Osteoblast (primary cell): ENCODE measurements at regions not wholly inside any gene's neighbourhood (a gene's known extent, or its start where the extent isn't known, plus 50 kb on each side); places are given as distances from the start of the nearest gene placed in this dataset.

Experiments used
- DNase-seq: peaks from one replicate; pipeline ENCODE4 v3.0.0; 2011; ENCODE audit warnings: low spot score, mixed read lengths; ENCODE audit not compliant: insufficient read length; ENCODE audit errors: missing footprints
- H2AFZ ChIP-seq: 2 replicates; pipeline ENCODE4 v1.6.0; 2011; ENCODE audit warnings: mild to moderate bottlenecking, low read length
- H3K27ac ChIP-seq: 2 replicates; pipeline ENCODE4 v1.5.1; 2011; ENCODE audit warnings: mild to moderate bottlenecking, low read depth, low read length, moderate library complexity
- H3K27me3 ChIP-seq: 2 replicates; pipeline ENCODE4 v1.6.0; 2012; ENCODE audit warnings: mild to moderate bottlenecking, control low read depth, inconsistent platforms, low read length, moderate library complexity; ENCODE audit not compliant: insufficient read depth
- H3K36me3 ChIP-seq: 2 replicates; pipeline ENCODE4 v1.5.1; 2011; ENCODE audit warnings: mild to moderate bottlenecking, low read length, control low read depth, moderate library complexity; ENCODE audit not compliant: insufficient read depth
- H3K4me1 ChIP-seq: 2 replicates; pipeline ENCODE4 v1.5.1; 2011; ENCODE audit warnings: mild to moderate bottlenecking, low read length, control low read depth, moderate library complexity; ENCODE audit not compliant: insufficient read depth
- H3K4me2 ChIP-seq: 2 replicates; pipeline ENCODE4 v1.6.0; 2011; ENCODE audit warnings: mild to moderate bottlenecking, low read length; ENCODE audit not compliant: insufficient read depth
- H3K4me3 ChIP-seq: fragments of 200-600 bp; sonication (generic); 3 replicates; pipeline ENCODE4 v1.5.1; 2012; ENCODE audit warnings: mild to moderate bottlenecking, low read length, inconsistent platforms; ENCODE audit not compliant: insufficient read depth
- H3K79me2 ChIP-seq: 2 replicates; pipeline ENCODE4 v1.6.0; 2012; ENCODE audit warnings: mild to moderate bottlenecking, low read length, control low read depth, inconsistent platforms; ENCODE audit not compliant: insufficient read depth
- H3K9me3 ChIP-seq: 2 replicates; pipeline ENCODE4 v1.5.1; 2011; ENCODE audit warnings: low read depth, low read length, control low read depth
- H4K20me1 ChIP-seq: 2 replicates; pipeline ENCODE4 v1.6.0; 2012; ENCODE audit warnings: mild to moderate bottlenecking, low read length, control low read depth; ENCODE audit not compliant: insufficient read depth
- CTCF ChIP-seq: IDR thresholded peaks from 2 replicates; pipeline ENCODE4 v1.5.1; 2011; ENCODE audit warnings: mild to moderate bottlenecking, low read depth, low read length, moderate library complexity; ENCODE audit errors: extremely low read depth

GRCh38 chr4:126038502-126039144 lies 723.9 kb downstream of the FAT4 start:
- H3K79me2 ChIP-seq, result no peaks in the 10 kb centered on the region
- no peak overlapping the region for H3K4me3 ChIP-seq
- no peak for TF ChIP-seq CTCF
- H3K4me2 ChIP-seq, result no peak overlapping the region
- H3K36me3 ChIP-seq, result no peaks in the 10 kb centered on the region
- H2AFZ ChIP-seq, result no peak overlapping the region
- no peak overlapping the region for H3K27ac ChIP-seq
- H3K9me3 ChIP-seq, result no peaks in the 10 kb centered on the region
- no peaks in the 10 kb centered on the region for H4K20me1 ChIP-seq
- no peaks in the 10 kb centered on the region for H3K27me3 ChIP-seq
- no peaks in the 10 kb centered on the region for H3K4me1 ChIP-seq
- no peak for DNase-seq

- DNase-seq, result no peak
These were observed 731.4 kb downstream of the FAT4 start for GRCh38 chr4:126046081-126046614.

GRCh38 chr4:126047114-126047513 lies 732.4 kb downstream of the FAT4 start:
- Histone ChIP-seq H3K79me2 (no peaks in the 10 kb centered on the region), H3K36me3 (no peaks in the 10 kb centered on the region), H3K4me3 (no peak overlapping the region), H3K27ac (no peak overlapping the region), H4K20me1 (no peaks in the 10 kb centered on the region), H3K9me3 (no peaks in the 10 kb centered on the region), H2AFZ (no peak overlapping the region), H3K4me2 (no peak overlapping the region), H3K27me3 (no peaks in the 10 kb centered on the region), H3K4me1 (no peaks in the 10 kb centered on the region)
- DNase-seq, result no peak
- no peak for TF ChIP-seq CTCF

More at GRCh38 chr4:126046081-126046614, 731.4 kb downstream of the FAT4 start:
- Histone ChIP-seq H2AFZ (no peak overlapping the region), H3K4me2 (no peak overlapping the region), H3K4me3 (no peak overlapping the region), H3K9me3 (no peaks in the 10 kb centered on the region), H3K36me3 (no peaks in the 10 kb centered on the region), H3K27ac (no peak overlapping the region), H4K20me1 (no peaks in the 10 kb centered on the region), H3K27me3 (no peaks in the 10 kb centered on the region), H3K4me1 (no peaks in the 10 kb centered on the region), H3K79me2 (no peaks in the 10 kb centered on the region)
- TF ChIP-seq CTCF, result no peak

GRCh38 chr4:126051689-126052424 lies 737.1 kb downstream of the FAT4 start:
- Histone ChIP-seq H3K4me3 (no peak overlapping the region), H3K27me3 (no peaks in the 10 kb centered on the region), H3K4me1 (no peaks in the 10 kb centered on the region), H3K4me2 (no peak overlapping the region), H4K20me1 (no peaks in the 10 kb centered on the region), H3K27ac (no peak overlapping the region), H3K79me2 (no peaks in the 10 kb centered on the region), H3K9me3 (no peaks in the 10 kb centered on the region), H2AFZ (no peak overlapping the region), H3K36me3 (no peaks in the 10 kb centered on the region)
- DNase-seq, result no peak
- no peak for TF ChIP-seq CTCF
